Skeletal muscle cell (primary cell): ENCODE measurements at regions not wholly inside any gene's neighbourhood (a gene's known extent, or its start where the extent isn't known, plus 50 kb on each side); places are given as distances from the start of the nearest gene placed in this dataset.
A peak's percentile ranks its signal among the peaks of the same experiment; 100 is the strongest.
"Not testable (repeated sequence)": the region's sequence is repeated elsewhere in the genome, so short reads cannot be mapped to it uniquely, and the experiment has no call there.

Experiments used
- DNase-seq: peaks from one replicate; pipeline ENCODE4 v3.0.0-alpha.2; 2010; ENCODE audit warnings: low read depth
- H3K4me3 ChIP-seq: 2 replicates; pipeline ENCODE4 v1.5.1; 2011; ENCODE audit warnings: low read depth, mild to moderate bottlenecking, control low read depth, low read length, moderate library complexity

GRCh38 chr6:77105091-77105490 is 358.2 kb downstream of the HTR1B start:
- H3K4me3 ChIP-seq = no peak overlapping the region
- DNase-seq = no peak

- H3K4me3 ChIP-seq = no peak overlapping the region
- DNase-seq = no peak
Measured at GRCh38 chr6:77097940-77098339, 365.4 kb downstream of the HTR1B start.

- DNase-seq = no peak
- H3K4me3 ChIP-seq = no peak overlapping the region
Measured at GRCh38 chr6:77095936-77096627, 367.2 kb downstream of the HTR1B start.

- no peak for DNase-seq
- H3K4me3 ChIP-seq = no peak overlapping the region
Measured at GRCh38 chr6:77094821-77095220, 368.5 kb downstream of the HTR1B start.

- peak; percentile 21 for DNase-seq
- no peak overlapping the region for H3K4me3 ChIP-seq
Measured at GRCh38 chr6:77092971-77093370, 370.3 kb downstream of the HTR1B start.

- H3K4me3 ChIP-seq = no peak overlapping the region
- DNase-seq = no peak
Measured at GRCh38 chr6:77089776-77090175, 373.5 kb downstream of the HTR1B start.

- H3K4me3 ChIP-seq, DNase-seq: not testable (repeated sequence)
Measured at GRCh38 chr6:77087794-77088318, 375.4 kb downstream of the HTR1B start.

- no peak overlapping the region for H3K4me3 ChIP-seq
- no peak for DNase-seq
Measured at GRCh38 chr6:77074037-77074713, 389.1 kb downstream of the HTR1B start.

- no peak overlapping the region for H3K4me3 ChIP-seq
- DNase-seq = no peak
Measured at GRCh38 chr6:77073410-77073760, 389.9 kb downstream of the HTR1B start.

- no peak overlapping the region for H3K4me3 ChIP-seq
- no peak for DNase-seq
Measured at GRCh38 chr6:77072694-77073409, 390.4 kb downstream of the HTR1B start.

- no peak for DNase-seq
Measured at GRCh38 chr6:77063494-77063893, 399.8 kb downstream of the HTR1B start.

GRCh38 chr6:77055711-77056110 is 407.6 kb downstream of the HTR1B start:
- no peak overlapping the region for H3K4me3 ChIP-seq
- DNase-seq = no peak

More at GRCh38 chr6:77063494-77063893, 399.8 kb downstream of the HTR1B start:
- no peak overlapping the region for H3K4me3 ChIP-seq

- no peak for DNase-seq
- H3K4me3 ChIP-seq = no peak overlapping the region
Measured at GRCh38 chr6:77040568-77041195, 422.6 kb downstream of the HTR1B start.

- DNase-seq = no peak
- H3K4me3 ChIP-seq = no peak overlapping the region
Measured at GRCh38 chr6:77038807-77039206, 424.5 kb downstream of the HTR1B start.

- no peak for DNase-seq
- no peak overlapping the region for H3K4me3 ChIP-seq
Measured at GRCh38 chr6:77037439-77037838, 425.9 kb downstream of the HTR1B start.

GRCh38 chr6:77036400-77036799 is 426.9 kb downstream of the HTR1B start:
- H3K4me3 ChIP-seq = no peak overlapping the region
- no peak for DNase-seq

GRCh38 chr6:77034161-77034560 is 429.1 kb downstream of the HTR1B start:
- peak; percentile 82 for DNase-seq
- H3K4me3 ChIP-seq = no peak overlapping the region

- no peak for DNase-seq
- no peak overlapping the region for H3K4me3 ChIP-seq
Measured at GRCh38 chr6:77030929-77031674, 432.2 kb downstream of the HTR1B start.

GRCh38 chr6:77026341-77026740 is 436.9 kb downstream of the HTR1B start:
- DNase-seq = no peak

More at GRCh38 chr6:77026341-77026740, 436.9 kb downstream of the HTR1B start:
- no peak overlapping the region for H3K4me3 ChIP-seq
